Ovary (tissue), 3 donors: ENCODE measurements at regions not wholly inside any gene's neighbourhood (a gene's known extent, or its start where the extent isn't known, plus 50 kb on each side); places are given as distances from the start of the nearest gene placed in this dataset.

Source experiments
- EP300 ChIP-seq: sonication (generic); formaldehyde crosslinking; IDR thresholded peaks from one replicate; pipeline ENCODE4 v1.6.1; 2017; ENCODE audit warnings: antibody characterized with exemption
- POLR2A ChIP-seq: fragments of 450-650 bp; IDR thresholded peaks from one replicate; pipeline ENCODE4 v1.6.1; 2017; ENCODE audit warnings: antibody characterized with exemption, mild to moderate bottlenecking, moderate library complexity
- TF ChIP-seq, protein P1 (sequence below), 3 donors: fragments of 450-650 bp in 2 of 3; fragments of 200-600 bp in 1 of 3; IDR thresholded peaks; one replicate each; pipeline versions ENCODE4 v1.5.1 to v1.8.0; 2016 to 2022; ENCODE audit warnings: antibody characterized with exemption in 3 of 3, mild to moderate bottlenecking in 1 of 3
- donor health status: DM: no; HTN: no; CAD: no.

GRCh38 chr14:100423317-100424010, 100.3 kb downstream of the SLC25A47 start:
- no peak for TF ChIP-seq POLR2A
- TF ChIP-seq, protein P1, sequence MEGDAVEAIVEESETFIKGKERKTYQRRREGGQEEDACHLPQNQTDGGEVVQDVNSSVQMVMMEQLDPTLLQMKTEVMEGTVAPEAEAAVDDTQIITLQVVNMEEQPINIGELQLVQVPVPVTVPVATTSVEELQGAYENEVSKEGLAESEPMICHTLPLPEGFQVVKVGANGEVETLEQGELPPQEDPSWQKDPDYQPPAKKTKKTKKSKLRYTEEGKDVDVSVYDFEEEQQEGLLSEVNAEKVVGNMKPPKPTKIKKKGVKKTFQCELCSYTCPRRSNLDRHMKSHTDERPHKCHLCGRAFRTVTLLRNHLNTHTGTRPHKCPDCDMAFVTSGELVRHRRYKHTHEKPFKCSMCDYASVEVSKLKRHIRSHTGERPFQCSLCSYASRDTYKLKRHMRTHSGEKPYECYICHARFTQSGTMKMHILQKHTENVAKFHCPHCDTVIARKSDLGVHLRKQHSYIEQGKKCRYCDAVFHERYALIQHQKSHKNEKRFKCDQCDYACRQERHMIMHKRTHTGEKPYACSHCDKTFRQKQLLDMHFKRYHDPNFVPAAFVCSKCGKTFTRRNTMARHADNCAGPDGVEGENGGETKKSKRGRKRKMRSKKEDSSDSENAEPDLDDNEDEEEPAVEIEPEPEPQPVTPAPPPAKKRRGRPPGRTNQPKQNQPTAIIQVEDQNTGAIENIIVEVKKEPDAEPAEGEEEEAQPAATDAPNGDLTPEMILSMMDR (IDR thresholded peaks at IDR 0.05), result no peak
- TF ChIP-seq EP300, result no peak
